A549 (cell line): ENCODE measurements at regions not wholly inside any gene's neighbourhood (a gene's known extent, or its start where the extent isn't known, plus 50 kb on each side); places are given as distances from the start of the nearest gene placed in this dataset.

Experiments
- ATAC-seq, 2 experiments: fragments of 200-7000 bp in 1 of 2; fragments of >200 bp in 1 of 2; cut with Nextera tagmentation in 1 of 2; cut with Tn5 transposase in 1 of 2; 3 replicates each; pipeline versions ENCODE4 v1.8.0 to v1.9.1; 2018 to 2020; ENCODE audit warnings: mild to moderate bottlenecking in 1 of 2, moderate library complexity in 1 of 2
- CTCF ChIA-PET: fragments of 300-600 bp; sonication (Branson Sonifier 250); formaldehyde crosslinking; extraction: SDS; loops from one replicate; lab custom pipeline; 2021; ENCODE audit warnings: antibody characterized with exemption, inconsistent platforms; lab: Yijun Ruan, JAX
- POLR2A ChIA-PET: fragments of 350-600 bp; formaldehyde crosslinking; extraction: SDS; loops from one replicate; lab custom pipeline; 2021; ENCODE audit warnings: antibody characterized with exemption, inconsistent platforms; lab: Yijun Ruan, JAX
- DNase-seq, 2 experiments: peaks; one replicate each; pipeline versions ENCODE4 v3.0.0 to v3.0.0-alpha.2; 2011 to 2016; ENCODE audit warnings: low read depth in 1 of 2, low spot score in 1 of 2
- FAIRE-seq: peaks from 2 replicates; lab custom pipeline; 2011; peaks lifted over from hg19 to GRCh38; lab: Jason Lieb, UNC
- H3K27ac ChIP-seq, 2 experiments: fragments of >200 bp; sonication (Bioruptor Twin); formaldehyde crosslinking; 3 replicates each; pipeline ENCODE4 v1.5.1; 2016 to 2017
- H3K4me1 ChIP-seq: fragments of >200 bp; sonication (Bioruptor Twin); formaldehyde crosslinking; 3 replicates; pipeline ENCODE4 v1.6.1; 2016
- H3K4me2 ChIP-seq: fragments of >200 bp; sonication (Bioruptor Twin); formaldehyde crosslinking; 3 replicates; pipeline ENCODE4 v1.6.1; 2016
- H3K4me3 ChIP-seq: fragments of >200 bp; sonication (Bioruptor Twin); formaldehyde crosslinking; 3 replicates; pipeline ENCODE4 v1.5.1; 2016
- H3K9me3 ChIP-seq: fragments of >200 bp; sonication (Bioruptor Twin); formaldehyde crosslinking; 3 replicates; pipeline ENCODE4 v1.6.1; 2016
- CBX8 ChIP-seq: fragments of 200-600 bp; sonication (generic); IDR thresholded peaks from 2 replicates; pipeline ENCODE4 v1.6.1; 2016
- CEBPB ChIP-seq, 2 experiments: fragments of >200 bp in 1 of 2; sonication (Bioruptor Twin) in 1 of 2; formaldehyde crosslinking in 1 of 2; IDR thresholded peaks; 2 replicates each; pipeline ENCODE4 v1.6.1; 2012 to 2016
- EHMT2 ChIP-seq: fragments of 200-600 bp; sonication (generic); IDR thresholded peaks from 2 replicates; pipeline ENCODE4 v1.6.1; 2016; ENCODE audit warnings: antibody characterized with exemption, low read depth, mild to moderate bottlenecking, moderate library complexity
- EP300 ChIP-seq, 2 experiments: fragments of >200 bp; sonication (Bioruptor Twin); formaldehyde crosslinking; IDR thresholded peaks; 2 replicates in 1 of 2; 3 replicates in 1 of 2; pipeline ENCODE4 v1.6.1; 2016 to 2017
- FOXS1 ChIP-seq: fragments of 250-450 bp; sonication (Bioruptor Pico); IDR thresholded peaks from 2 replicates; pipeline ENCODE4 v1.5.0; 2020; ENCODE audit warnings: mild to moderate bottlenecking, moderate library complexity
- HOXA7 ChIP-seq: fragments of 250-450 bp; sonication (Bioruptor Pico); IDR thresholded peaks from 2 replicates; pipeline ENCODE4 v1.5.0; 2020; ENCODE audit warnings: mild to moderate bottlenecking, moderate library complexity
- JUN ChIP-seq, 2 experiments: fragments of >200 bp; sonication (Bioruptor Twin); formaldehyde crosslinking; IDR thresholded peaks; 2 replicates in 1 of 2; 3 replicates in 1 of 2; pipeline ENCODE4 v1.6.1; 2016 to 2017
- MYC ChIP-seq: IDR thresholded peaks from 2 replicates; pipeline ENCODE4 v1.6.1; 2012; ENCODE audit warnings: mild to moderate bottlenecking, inconsistent platforms, low read length, improper control_type of control experiment, borderline replicate concordance
- NPAS2 ChIP-seq: fragments of 250-450 bp; sonication (Bioruptor Pico); IDR thresholded peaks from 2 replicates; pipeline ENCODE4 v1.8.0; 2022; ENCODE audit warnings: mild to moderate bottlenecking, moderate library complexity, borderline replicate concordance
- NR3C1 ChIP-seq: fragments of >200 bp; sonication (Bioruptor Twin); formaldehyde crosslinking; IDR thresholded peaks from 3 replicates; pipeline ENCODE4 v1.6.1; 2017
- POLR2A ChIP-seq: IDR thresholded peaks from 2 replicates; pipeline ENCODE4 v1.6.1; 2012; ENCODE audit warnings: mild to moderate bottlenecking, low read length
- POLR2AphosphoS2 ChIP-seq: conservative IDR thresholded peaks from 2 replicates; pipeline ENCODE4 v1.6.1; 2012; ENCODE audit warnings: low read length, improper control_type of control experiment, inconsistent platforms
- RAD21 ChIP-seq, 2 experiments: fragments of >200 bp in 1 of 2; sonication (Bioruptor Twin) in 1 of 2; formaldehyde crosslinking in 1 of 2; IDR thresholded peaks in 1 of 2; conservative IDR thresholded peaks in 1 of 2; 2 replicates in 1 of 2; 3 replicates in 1 of 2; pipeline ENCODE4 v1.6.1; 2012 to 2018; ENCODE audit warnings: inconsistent platforms in 1 of 2
- RNF2 ChIP-seq: fragments of 200-600 bp; sonication (generic); IDR thresholded peaks from 2 replicates; pipeline ENCODE4 v1.6.1; 2016; ENCODE audit warnings: low read depth, mild to moderate bottlenecking, antibody characterized with exemption, moderate library complexity, borderline replicate concordance
- SMC3 ChIP-seq: fragments of >200 bp; sonication (Bioruptor Twin); formaldehyde crosslinking; IDR thresholded peaks from 3 replicates; pipeline ENCODE4 v1.6.1; 2018; ENCODE audit warnings: inconsistent platforms
- SREBF2 ChIP-seq: fragments of 450-650 bp; IDR thresholded peaks from 2 replicates; pipeline ENCODE4 v1.6.1; 2014; ENCODE audit warnings: mild to moderate bottlenecking, moderate library complexity
- ZC3H11A ChIP-seq: fragments of 450-650 bp; IDR thresholded peaks from 2 replicates; pipeline ENCODE4 v1.6.1; 2014; ENCODE audit warnings: antibody characterized with exemption, mild to moderate bottlenecking
- ZNF302 ChIP-seq: fragments of 250-450 bp; sonication (Bioruptor Pico); IDR thresholded peaks from 2 replicates; pipeline ENCODE4 v1.9.0; 2021; ENCODE audit warnings: inconsistent platforms, mild to moderate bottlenecking, moderate library complexity
- WGBS: methylation state at CpG from one replicate; pipeline ENCODE4 v1.1.6; 2017; ENCODE audit errors: missing lambda C conversion rate; 5-methylcytosine and 5-hydroxymethylcytosine counted together
- TF ChIP-seq, protein P1 (sequence below): fragments of >200 bp; sonication (Bioruptor Twin); formaldehyde crosslinking; IDR thresholded peaks from 3 replicates; pipeline ENCODE4 v1.5.1; 2016
- TF ChIP-seq, protein P2 (sequence below): fragments of >200 bp; sonication (Bioruptor Twin); formaldehyde crosslinking; IDR thresholded peaks from 2 replicates; pipeline ENCODE4 v1.6.1; 2016
- TF ChIP-seq, protein P3 (sequence below): fragments of 200-600 bp; sonication (generic); IDR thresholded peaks from 2 replicates; pipeline ENCODE4 v1.6.1; 2016; ENCODE audit warnings: antibody characterized with exemption, mild to moderate bottlenecking, moderate library complexity

DNA sequence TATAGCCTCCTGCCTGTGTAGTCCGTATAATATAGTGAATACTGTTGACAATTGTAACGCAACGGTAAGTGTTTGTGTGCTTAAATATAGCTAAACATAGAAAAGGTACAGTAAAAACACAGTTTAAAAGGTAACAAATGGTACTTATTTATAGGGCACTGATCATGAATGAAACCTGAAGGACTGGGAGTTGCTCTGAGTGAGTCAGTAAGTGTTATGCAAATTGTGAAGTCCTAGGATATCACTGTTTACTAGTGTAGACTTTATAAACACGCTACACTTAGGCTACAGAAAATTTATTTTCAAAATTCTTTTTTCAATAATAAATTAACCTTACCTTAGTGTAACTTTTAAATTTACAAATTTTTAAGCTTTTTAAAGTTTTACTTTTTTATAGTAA, 1090.1 kb downstream of the CDH9 start:
- FAIRE-seq: no peak
- Histone ChIP-seq H3K4me2 (no peak overlapping the region), H3K4me1 (no peaks in the 10 kb centered on the region), H3K9me3 (no peaks in the 10 kb centered on the region), H3K27ac (no peak overlapping the region), H3K4me3 (no peak overlapping the region)
- TF ChIP-seq RNF2: no peak
- TF ChIP-seq, protein P1, sequence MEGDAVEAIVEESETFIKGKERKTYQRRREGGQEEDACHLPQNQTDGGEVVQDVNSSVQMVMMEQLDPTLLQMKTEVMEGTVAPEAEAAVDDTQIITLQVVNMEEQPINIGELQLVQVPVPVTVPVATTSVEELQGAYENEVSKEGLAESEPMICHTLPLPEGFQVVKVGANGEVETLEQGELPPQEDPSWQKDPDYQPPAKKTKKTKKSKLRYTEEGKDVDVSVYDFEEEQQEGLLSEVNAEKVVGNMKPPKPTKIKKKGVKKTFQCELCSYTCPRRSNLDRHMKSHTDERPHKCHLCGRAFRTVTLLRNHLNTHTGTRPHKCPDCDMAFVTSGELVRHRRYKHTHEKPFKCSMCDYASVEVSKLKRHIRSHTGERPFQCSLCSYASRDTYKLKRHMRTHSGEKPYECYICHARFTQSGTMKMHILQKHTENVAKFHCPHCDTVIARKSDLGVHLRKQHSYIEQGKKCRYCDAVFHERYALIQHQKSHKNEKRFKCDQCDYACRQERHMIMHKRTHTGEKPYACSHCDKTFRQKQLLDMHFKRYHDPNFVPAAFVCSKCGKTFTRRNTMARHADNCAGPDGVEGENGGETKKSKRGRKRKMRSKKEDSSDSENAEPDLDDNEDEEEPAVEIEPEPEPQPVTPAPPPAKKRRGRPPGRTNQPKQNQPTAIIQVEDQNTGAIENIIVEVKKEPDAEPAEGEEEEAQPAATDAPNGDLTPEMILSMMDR: no peak
- TF ChIP-seq, protein P2, sequence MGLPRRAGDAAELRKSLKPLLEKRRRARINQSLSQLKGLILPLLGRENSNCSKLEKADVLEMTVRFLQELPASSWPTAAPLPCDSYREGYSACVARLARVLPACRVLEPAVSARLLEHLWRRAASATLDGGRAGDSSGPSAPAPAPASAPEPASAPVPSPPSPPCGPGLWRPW: no peak
- TF ChIP-seq CBX8: no peak
- TF ChIP-seq ZNF302: no peak
- TF ChIP-seq, protein P3, sequence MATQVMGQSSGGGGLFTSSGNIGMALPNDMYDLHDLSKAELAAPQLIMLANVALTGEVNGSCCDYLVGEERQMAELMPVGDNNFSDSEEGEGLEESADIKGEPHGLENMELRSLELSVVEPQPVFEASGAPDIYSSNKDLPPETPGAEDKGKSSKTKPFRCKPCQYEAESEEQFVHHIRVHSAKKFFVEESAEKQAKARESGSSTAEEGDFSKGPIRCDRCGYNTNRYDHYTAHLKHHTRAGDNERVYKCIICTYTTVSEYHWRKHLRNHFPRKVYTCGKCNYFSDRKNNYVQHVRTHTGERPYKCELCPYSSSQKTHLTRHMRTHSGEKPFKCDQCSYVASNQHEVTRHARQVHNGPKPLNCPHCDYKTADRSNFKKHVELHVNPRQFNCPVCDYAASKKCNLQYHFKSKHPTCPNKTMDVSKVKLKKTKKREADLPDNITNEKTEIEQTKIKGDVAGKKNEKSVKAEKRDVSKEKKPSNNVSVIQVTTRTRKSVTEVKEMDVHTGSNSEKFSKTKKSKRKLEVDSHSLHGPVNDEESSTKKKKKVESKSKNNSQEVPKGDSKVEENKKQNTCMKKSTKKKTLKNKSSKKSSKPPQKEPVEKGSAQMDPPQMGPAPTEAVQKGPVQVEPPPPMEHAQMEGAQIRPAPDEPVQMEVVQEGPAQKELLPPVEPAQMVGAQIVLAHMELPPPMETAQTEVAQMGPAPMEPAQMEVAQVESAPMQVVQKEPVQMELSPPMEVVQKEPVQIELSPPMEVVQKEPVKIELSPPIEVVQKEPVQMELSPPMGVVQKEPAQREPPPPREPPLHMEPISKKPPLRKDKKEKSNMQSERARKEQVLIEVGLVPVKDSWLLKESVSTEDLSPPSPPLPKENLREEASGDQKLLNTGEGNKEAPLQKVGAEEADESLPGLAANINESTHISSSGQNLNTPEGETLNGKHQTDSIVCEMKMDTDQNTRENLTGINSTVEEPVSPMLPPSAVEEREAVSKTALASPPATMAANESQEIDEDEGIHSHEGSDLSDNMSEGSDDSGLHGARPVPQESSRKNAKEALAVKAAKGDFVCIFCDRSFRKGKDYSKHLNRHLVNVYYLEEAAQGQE: no peak
- TF ChIP-seq SREBF2: no peak
- no peak for TF ChIP-seq JUN (IDR thresholded peaks at IDR 0.05)
- no peak for TF ChIP-seq ZC3H11A
- no peak for TF ChIP-seq SMC3
- no peak for TF ChIP-seq FOXS1
- TF ChIP-seq EHMT2: no peak
- DNase-seq: no peak
- WGBS: 75% methylated on average over 4 of the region's 4 CpGs
- ATAC-seq: no peak
- POLR2A ChIA-PET: no interaction called here
- CTCF ChIA-PET: no interaction called here

DNA sequence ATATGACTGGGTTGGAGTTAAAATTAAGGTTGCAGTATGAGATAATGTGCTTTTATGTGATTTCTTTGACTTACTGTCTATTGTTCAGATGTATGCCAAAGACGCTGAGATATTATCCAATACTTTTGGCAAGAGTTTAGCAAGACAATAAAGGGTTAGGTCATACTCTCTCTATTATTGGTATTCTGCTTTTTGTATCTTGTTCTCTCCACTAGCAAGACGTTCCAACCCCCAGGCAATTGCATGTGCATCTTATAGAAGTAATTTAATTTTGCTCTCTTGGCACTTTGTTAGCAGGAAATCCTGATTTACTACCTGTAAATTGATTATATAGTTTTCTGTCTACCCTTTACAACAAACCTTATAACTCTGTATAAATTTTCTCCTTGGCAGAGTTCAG, 1093.6 kb downstream of the CDH9 start:
- Histone ChIP-seq H3K27ac (no peak overlapping the region), H3K4me3 (no peak overlapping the region), H3K9me3 (no peaks in the 10 kb centered on the region), H3K4me2 (no peak overlapping the region), H3K4me1 (no peaks in the 10 kb centered on the region)
- no peak for TF ChIP-seq CEBPB (IDR thresholded peaks at IDR 0.05)
- ChIA-PET POLR2A (no interaction called here), CTCF (no interaction called here)
- 22% methylated on average over 2 of the region's 2 CpGs for WGBS
- no peak for FAIRE-seq
- no peak for ATAC-seq
- no peak for DNase-seq

DNA sequence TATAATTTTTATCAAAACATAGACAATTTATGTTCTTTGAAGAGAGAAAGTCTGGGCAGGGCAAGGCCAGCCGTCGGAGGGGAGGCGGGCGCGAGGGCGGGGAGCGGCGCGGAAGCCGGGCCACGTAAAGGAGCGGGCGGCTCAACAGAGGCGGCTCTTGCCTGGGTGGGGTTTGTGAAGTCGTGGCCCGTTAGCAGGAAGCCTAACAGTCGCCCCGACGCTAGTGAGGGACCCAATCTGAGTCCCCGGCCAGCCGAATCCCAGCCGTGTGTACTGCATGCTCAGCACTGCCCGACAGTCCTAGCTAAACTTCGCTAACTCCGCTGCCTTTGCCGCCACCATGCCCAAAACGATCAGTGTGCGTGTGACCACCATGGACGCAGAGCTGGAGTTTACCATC, 1129.2 kb downstream of the CDH9 start:
- Histone ChIP-seq H3K4me1 (no peaks in the 10 kb centered on the region), H3K4me2 (no peak overlapping the region), H3K27ac (no peak overlapping the region), H3K4me3 (no peak overlapping the region), H3K9me3 (no peaks in the 10 kb centered on the region)
- DNase-seq (no peak), FAIRE-seq (no peak), ATAC-seq (peak in 1 of 2 experiments; percentile 83; a peak in 4 of 6 replicates)
- WGBS: 77% methylated on average over 28 of the region's 29 CpGs
- TF ChIP-seq POLR2A (no peak), POLR2AphosphoS2 (no peak), NR3C1 (no peak), JUN (IDR thresholded peaks at IDR 0.05) (no peak), CEBPB (IDR thresholded peaks at IDR 0.05) (no peak), EP300 (IDR thresholded peaks at IDR 0.05) (no peak), NPAS2 (CRISPR knock-in tag) (no peak), SMC3 (no peak), MYC (no peak), HOXA7 (CRISPR knock-in tag) (no peak), RAD21 (conservative IDR thresholded peaks at IDR 0.05 in 1 of 2, IDR thresholded peaks at IDR 0.05 in 1 of 2) (no peak), RNF2 (no peak)
- CTCF ChIA-PET: no interaction called here
- POLR2A ChIA-PET: no interaction called here
